A673 (cell line): ENCODE measurements at regions not wholly inside any gene's neighbourhood (a gene's known extent, or its start where the extent isn't known, plus 50 kb on each side); places are given as distances from the start of the nearest gene placed in this dataset.

Experiments used
- EZH2 ChIP-seq: fragments of 200-600 bp; sonication (generic); IDR thresholded peaks from 2 replicates; pipeline ENCODE4 v1.6.1; 2017; ENCODE audit warnings: borderline replicate concordance, low read depth, mild to moderate bottlenecking, mixed read lengths, antibody characterized with exemption, low read length; ENCODE audit not compliant: poor library complexity, severe bottlenecking
- TF ChIP-seq, protein P1 (sequence below): fragments of 300-800, 200-600 bp; sonication (generic); conservative IDR thresholded peaks from 2 replicates; pipeline ENCODE4 v1.5.1; 2017; ENCODE audit warnings: low read depth, mild to moderate bottlenecking, antibody characterized with exemption, low read length, moderate library complexity, mixed read lengths

DNA sequence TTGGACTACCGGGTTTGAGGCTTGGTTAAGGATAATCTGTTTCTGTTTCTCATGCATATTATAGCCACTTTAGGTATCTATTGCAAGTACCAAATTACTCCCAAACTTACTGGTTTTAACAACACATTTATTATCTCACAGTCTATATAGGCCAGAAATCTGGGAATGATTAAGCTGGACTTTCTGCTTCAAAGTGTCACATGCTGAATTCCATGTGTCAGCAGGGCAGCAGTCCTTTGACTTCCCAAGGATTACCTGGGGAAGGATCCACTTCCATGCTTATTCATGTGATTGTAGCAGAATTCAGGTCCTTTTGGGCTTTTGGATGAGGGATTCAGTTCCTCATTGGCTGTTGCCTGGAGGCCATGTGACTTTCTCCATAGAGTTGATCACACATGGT lies 349.0 kb upstream of the TRAM1L1 start:
- TF ChIP-seq, protein P1, sequence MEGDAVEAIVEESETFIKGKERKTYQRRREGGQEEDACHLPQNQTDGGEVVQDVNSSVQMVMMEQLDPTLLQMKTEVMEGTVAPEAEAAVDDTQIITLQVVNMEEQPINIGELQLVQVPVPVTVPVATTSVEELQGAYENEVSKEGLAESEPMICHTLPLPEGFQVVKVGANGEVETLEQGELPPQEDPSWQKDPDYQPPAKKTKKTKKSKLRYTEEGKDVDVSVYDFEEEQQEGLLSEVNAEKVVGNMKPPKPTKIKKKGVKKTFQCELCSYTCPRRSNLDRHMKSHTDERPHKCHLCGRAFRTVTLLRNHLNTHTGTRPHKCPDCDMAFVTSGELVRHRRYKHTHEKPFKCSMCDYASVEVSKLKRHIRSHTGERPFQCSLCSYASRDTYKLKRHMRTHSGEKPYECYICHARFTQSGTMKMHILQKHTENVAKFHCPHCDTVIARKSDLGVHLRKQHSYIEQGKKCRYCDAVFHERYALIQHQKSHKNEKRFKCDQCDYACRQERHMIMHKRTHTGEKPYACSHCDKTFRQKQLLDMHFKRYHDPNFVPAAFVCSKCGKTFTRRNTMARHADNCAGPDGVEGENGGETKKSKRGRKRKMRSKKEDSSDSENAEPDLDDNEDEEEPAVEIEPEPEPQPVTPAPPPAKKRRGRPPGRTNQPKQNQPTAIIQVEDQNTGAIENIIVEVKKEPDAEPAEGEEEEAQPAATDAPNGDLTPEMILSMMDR: no peak
- TF ChIP-seq EZH2: no peak
